ENCODE measurements at regions not wholly inside any gene's neighbourhood (a gene's known extent, or its start where the extent isn't known, plus 50 kb on each side); places are given as distances from the start of the nearest gene placed in this dataset.

DNA sequence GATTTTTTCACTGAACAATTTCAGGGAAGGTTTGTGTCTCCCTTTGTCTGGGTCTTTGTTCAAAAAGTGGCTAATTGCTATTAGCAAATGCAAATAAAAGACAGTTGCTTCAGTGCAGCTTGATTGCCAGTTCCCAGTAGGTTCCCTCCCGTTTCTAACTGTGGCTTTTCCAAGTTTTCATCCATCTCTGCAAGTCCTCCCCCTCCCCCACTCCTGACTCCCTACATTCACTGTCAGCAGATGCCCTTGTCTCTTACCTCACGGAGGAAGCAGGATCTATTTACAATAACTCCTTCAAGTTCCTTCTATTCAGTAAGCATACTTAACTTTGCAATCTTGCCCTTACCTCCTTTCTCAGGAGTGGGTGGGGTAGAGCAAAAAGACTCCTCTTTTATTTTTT, 55.4 kb upstream of the SCEL start:
- no peak for DNase-seq

DNA sequence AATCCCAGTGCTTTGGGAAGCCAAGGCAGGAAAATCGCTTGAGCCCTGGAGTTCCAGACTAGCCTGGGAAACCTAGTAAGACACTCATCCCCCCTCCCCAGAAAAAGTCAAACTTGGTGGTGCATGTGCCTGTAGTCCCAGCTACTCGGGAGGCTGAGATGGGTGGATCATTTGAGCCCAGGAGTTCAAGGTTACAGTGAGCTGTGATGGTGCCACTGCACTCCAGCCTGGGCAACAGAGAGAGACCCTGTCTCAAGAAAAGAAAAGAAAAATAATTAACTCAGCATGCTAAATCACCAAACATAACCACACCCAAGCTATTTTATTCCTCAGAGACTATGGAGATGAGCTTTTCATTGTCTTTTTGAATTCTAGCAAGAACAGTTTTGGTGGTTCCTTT, 56.2 kb upstream of the SCEL start:
- no peak for DNase-seq

DNA sequence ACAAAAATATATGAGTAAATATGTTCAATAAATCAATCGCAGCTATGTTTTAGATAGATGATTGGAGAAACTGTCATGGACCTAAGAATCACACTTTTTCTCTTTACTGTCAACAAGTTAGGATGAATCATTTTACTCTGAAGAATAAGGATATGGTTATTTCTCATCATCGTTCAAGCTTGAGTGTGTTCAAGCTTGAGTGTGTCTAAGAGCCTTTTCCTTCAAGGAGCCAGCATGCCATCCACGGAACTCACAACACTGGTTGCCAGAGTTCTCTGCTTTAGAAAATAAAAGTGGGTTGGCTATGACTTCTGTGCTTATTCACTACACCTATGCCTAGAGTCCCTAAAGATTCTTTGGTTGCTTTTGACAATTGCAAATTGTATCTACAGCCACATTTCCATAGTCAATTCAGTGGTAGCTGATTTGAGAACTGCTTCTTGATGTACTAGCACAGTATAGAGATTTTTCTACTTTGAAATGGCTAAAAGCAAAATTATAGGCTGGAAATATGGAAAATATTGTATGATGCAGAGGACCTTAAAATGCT, 58.1 kb upstream of the SCEL start:
- no peak for DNase-seq

DNA sequence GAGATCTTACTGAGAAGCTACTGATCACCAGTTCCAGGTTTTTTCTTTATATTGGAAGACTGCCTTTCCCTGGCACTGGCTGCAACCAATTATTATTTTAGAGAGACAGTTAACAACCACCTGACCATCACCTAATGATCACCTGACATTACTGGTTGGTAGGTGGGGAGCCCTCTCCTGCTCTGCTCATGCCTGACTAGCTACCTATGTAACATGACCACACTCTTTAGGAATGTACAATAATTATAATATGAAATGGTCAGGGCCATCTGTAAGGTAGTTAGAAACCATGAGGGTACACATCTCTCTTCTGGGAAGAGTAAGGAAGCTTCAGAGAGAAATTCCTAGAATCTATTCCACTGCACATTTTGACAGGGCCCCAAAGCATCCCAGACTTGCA, 59.0 kb upstream of the SCEL start:
- no peak for DNase-seq

DNA sequence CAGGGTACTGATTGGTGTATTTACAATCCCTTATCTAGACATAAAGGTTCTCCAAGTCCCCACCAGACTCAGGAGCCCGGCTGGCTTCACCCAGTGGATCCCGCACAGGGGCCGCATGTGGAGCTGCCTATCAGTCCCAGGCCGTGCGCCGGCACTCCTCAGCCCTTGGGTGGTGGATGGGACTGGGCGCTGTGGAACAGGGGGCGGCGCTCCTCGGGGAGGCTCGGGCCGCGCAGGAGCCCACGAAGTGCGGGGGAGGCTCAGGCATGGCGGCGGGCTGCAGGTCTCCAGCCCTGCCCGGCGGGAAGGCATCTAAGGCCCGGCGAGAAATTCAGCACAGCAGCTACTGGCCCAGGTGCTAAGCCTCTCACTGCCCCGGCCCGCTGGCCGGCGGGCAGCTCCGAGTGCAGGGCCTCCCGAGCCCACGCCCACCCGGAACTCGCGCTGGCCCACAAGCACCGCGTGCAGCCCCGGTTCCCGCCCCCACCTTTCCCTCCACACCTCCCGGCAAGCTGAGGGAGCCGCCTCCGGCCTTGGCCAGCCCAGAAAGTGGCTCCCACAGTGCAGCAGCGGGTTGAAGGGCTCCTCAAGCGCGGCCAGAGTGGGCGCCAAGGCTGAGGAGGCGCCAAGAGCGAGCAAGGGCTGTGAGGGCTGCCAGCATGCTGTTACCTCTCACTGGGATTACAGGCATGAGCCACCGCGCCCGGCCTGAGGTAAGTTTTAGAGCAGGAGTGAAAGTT, 60.0 kb upstream of the SCEL start:
- no peak for DNase-seq

DNA sequence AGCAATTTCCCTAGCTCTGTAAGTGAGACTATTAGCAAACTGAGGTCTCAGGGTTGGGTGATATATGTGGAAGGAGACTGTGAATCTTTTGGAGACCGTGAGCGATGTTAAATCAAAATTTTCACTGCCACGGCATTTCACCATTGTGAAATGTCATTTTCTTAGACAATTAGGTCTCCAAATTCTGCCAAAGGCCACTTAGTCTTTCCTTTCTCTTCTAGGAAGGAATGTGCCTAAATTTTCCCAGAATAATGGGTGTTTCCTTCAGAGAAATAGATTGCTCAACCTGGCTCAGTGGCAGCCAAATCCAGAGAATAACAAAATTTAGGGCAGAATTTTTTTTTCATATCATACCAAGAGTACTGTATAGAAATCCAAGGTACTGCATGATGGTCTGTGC, 64.5 kb upstream of the SCEL start:
- no peak for DNase-seq

DNA sequence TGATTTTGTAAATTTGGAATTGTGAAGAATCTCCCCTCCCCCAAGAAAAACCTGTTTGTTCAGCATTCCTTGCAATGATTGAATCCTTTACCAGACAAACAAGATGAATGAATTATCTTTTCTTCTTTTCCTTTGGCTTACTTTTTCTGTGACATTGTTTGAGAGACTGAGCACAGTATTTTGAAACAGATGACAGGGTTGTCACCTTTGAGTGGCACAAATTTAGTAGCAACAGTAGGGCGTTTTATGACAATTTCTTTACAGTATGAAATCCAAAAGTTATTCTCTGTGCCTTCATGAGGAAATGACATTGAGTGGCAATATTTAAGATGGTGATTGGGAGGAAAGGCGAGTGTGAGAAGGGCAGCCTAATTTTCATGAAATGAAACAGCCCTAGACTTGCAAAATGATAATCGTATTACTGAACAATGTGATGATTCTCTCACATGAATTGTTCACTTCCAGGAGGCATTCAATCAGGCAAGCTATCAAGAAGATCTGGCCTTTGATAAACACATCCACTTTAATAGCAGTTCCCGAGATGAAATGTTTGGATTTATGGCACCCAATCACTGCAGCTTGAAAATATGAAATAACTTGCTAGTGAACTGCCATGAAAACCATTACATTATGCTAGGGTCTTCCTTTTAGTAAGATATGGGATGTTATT, 68.6 kb upstream of the SCEL start:
- DNase-seq = no peak

DNA sequence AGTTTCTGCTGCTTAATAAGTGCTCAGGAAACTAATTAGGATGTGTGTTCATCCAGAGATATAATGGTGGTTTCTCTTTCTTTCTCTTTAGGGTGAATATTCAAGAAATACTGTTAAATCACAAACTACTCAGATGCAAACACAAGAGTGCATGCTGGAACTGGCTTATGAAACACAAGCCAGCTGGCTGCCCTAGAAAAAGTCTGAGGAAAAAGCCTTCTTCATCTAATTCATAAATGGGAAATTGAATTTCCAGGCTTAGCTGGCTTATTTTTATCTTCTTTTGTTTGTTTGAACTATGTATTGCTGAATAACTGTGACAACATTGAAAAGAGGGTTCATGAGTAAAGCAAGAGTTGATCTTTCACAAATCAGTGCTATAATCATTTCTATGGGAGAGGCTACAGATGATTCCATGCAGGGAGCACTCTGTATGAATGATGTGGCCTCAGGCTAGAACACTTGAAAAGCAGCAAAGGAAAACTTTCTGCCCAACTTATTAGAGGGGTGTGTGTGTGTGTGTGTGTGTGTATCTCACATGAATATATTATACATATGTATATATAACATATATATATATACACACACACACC, 69.8 kb upstream of the SCEL start:
- no peak for DNase-seq

DNA sequence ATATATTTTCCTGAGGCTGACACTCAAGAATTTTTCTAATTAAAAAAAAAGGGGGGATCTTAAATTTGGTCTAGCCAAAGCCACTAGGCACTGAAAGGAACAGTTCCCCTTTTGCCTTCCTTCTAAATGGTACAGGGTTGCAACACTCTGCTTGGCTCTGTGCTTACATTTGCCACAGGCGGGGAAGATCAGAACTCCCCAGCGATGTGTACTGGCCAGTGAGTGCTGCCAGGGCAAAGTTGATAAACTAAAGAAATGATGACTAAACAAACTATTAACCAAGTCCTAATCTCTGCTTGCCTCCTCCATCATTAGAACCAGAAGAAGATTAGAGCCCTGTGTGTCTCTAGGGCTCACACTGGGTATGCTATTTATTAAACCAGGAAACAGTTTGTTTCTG, 75.3 kb upstream of the SCEL start:
- DNase-seq = peak; percentile 4

DNA sequence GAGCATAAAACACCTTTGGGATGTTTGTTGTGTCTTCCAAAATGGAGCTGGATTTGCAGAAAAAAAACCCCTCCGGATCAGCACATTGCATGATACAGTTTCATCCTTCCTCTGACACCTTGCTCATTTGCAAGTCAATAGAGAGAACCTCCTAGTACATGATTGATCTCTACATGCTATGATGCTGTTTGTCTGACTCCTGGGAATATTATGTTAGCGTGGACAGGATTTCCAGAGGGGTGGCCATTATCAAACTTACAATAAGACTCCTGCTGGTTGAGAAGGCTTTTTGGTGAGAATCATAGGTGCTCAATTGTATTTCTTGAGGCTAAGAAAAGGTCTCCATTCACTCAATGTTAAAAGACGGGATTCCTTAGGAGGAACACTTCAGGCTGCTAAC, 75.9 kb upstream of the SCEL start:
- DNase-seq = no peak

DNA sequence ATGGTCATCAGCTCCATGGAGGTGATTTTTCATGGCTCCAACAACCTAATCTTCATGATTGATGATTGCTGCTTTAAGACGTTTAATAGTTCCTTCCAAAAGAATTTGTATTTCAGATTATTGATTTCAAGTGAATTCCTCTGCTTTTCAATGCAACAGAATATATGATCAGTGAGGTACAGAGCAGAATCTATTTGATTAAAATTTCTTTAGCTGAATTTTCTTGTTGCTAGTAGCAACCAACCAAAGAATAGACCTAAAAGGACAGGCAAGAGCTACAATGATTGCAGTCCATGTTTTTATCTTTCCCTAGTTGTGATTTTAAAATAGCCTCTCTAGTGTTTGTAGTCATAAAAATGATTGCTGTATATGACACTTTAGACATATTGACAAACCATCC, 76.8 kb upstream of the SCEL start:
- no peak for DNase-seq

DNA sequence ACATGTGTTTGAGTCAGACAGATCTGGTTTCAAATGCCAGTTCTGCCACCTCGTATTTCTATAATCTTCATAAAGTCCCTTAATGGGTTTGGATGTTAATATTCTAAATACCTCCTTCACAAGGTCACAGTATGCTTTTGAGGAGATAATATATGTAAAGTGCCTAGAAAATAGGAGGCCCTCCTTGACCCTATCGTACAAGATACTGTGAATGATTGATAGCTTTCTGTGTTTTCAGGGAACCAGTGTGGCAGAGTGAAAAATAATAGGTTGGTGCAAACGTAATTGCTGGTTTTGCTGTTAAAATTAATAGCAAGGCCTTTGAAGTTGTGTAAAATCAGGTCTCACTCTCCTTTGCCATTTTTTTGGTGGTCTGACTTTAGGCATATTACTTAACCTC, 77.5 kb upstream of the SCEL start:
- no peak for DNase-seq

DNA sequence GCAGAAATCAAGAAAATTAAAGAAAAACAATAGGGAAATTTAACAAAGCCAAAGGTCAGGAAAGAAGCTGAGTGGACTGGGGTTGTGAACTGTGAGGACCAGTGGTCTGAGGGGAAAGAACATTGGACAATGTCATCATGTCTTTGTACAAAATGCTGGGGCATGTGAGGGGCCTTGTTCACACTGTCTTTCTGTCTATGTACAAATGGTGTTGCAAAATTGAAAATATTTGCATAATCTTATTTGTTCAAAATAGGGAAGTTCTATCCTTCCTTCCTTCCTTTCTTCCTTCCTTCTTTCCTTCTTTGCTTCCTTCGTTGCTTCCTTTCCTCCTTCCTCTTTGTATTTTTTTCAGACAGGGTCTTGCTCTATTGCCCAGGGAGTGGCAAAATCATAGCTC, 79.2 kb upstream of the SCEL start:
- no peak for DNase-seq

DNA sequence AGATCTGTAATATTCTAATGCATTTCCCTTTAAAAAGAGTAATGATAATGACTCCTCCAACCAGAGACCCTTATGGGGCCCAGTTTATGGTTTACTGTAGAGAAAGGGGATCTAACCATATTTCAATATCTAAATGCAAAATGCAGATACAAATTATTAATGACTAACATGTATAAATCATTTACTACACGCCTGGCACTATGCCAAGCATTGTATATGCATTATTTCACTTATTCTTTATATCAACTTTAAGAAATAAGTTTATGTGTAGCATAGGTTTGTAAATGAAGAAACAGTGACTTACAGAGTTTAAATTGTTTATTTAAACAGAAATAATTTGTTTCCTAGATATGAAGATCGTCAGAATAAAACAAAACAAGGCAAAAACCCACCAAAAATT, 86.2 kb upstream of the SCEL start:
- DNase-seq = no peak

DNA sequence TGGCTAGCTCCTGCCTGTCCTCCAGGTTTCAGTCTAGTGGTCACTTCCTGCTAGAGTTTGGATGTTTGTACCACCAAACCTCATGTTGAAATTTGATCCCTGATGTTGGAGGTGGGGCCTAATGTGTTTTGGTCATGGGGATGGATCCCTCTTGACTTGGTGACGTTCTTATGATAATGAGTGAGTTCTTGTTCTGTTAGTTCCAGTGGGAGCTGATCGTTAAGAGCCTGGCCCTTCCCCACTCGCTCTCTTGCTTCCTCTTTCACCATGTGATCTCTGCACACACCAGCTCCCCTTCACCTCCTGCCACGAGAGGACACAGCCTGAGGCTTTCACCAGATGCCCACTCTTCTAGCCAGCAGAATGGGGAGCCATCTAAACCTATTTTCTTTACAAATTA, 86.8 kb upstream of the SCEL start:
- DNase-seq = no peak

DNA sequence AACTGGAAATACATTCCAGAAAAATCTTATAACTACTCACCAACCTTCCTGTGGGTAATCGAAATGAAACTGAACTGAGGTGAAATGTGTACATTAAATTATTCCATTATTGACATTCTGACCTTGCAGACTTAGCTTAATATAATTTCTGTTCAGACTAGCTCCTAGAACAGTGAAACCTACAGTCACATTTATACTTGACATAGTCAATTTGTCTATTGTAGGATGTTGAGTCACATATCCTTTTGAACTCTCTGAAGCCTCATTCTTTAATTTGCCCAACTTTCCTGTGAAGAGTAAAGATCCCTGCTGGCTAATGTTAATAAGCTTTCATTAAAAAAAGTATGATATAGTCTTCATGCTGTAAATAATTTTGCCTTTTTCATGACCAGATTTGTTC, 92.0 kb upstream of the SCEL start:
- no peak for DNase-seq

DNA sequence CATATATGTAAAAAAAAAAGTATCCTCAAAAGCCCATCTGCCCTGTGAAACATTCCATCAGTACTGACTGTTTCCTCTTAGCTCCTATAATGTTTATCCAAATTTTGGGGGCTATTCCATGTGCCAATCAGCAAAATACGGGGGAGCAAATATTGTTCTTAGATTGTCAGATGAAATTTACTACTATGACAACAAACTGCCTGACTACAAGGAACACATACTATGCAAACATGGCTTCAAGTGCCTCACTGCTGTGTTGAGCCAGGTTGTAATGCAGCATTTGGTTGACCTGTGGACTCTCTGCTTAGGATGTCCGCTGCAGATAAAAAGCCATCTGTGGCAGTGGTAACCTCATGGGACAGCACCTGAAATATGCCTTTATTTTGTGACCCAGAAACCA, 98.2 kb upstream of the SCEL start:
- no peak for DNase-seq

DNA sequence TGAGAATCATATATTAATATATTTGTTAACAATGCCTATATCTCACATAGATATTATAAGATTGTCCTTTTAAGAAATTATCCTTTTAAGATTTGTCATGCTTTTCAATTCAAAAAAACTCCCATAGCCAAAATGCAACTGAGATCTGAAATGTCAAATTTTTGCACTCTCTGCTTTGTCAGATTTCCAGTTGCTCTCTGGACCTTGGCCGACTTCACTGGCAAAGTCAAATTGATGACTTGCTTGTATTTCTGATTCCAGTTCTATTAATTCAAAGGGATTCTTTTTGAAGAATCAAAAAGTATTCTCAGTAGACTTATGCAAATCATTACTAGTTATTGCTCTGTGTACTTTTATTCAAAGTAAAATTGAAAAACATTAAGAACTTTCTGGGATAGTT, 101.2 kb upstream of the SCEL start:
- no peak for DNase-seq

DNA sequence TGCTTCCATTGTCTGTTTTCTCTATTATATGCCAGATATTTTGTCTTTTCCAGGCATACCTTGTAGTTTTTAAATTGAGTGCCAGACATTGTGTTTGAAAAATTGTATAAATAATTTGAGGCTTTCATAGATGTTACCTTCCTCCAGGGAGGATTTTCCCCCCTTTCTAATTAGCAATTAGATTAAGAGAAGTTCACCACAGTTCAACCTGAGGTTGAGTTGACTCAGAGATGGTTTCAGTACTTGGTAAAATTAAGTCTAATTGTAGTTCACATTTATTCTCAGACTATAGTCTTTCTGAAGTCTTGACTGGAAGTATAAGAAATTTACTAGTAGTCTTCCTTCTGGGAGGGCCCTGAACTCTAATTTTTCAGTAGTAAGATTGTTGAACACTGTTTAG, 104.1 kb upstream of the SCEL start:
- DNase-seq = no peak

DNA sequence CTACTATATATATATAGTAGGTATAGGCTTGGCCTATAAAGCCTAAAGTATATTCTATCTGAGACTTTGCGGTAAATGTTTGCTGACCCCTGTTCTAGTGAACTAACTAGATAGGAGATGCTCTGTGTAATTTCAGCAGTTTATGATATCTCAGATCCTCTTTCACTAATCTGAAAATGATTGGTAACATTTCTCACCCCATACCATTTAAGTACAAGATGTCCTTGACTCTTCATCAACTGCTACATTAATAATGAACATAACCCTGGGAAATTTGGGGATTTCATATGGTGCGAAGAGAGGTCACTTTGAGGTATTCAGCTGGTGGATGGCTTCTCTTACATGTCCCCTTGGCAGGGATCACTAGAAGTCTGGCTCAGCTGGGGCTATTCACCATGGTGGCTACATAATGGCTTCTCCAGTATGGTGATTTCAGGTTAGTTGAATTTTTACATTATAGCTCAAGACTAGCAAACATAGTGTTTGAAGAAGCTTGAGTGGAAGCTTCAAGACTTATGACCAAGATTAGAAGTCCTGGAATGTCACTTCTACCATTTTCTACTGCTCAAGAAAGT, 103.6 kb upstream of the MYCBP2 start:
- no peak for DNase-seq

DNA sequence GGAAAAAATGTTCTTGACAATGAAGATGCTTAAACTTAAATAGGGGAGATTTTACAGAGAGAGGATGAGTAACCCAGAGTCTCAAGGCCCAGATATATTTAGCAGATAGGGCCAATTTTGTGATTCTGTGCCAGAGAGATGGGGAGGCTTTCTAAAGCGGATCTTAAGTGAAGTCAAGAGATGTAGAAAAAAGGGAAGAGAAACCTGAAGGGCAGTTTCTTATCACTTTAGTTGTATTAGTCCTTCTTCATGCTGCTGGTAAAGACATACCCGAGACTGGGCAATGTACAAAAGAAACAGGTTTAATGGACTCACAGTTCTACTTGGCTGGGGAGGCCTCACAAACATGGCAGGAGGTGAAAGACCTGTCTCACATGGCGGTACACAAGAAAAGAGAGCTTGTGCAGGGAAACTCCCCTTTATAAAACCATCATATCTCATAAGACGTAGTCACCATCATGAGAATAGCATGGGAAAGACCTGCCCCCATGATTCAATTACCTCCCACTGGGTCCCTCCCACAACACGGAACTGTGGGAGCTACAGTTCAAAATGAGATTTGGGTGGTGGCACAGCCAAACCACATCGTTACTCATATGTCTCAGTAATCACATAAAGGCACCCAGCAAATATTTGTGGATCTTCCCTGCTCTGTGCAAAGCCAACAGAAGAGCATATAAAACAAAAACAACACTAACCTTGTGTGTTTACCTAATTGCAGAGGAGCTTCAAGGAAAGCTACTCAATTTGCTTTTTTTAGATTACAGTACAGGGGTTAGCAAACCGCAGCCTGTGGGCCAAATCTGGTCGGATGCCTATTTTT, 102.6 kb upstream of the MYCBP2 start:
- no peak for DNase-seq

DNA sequence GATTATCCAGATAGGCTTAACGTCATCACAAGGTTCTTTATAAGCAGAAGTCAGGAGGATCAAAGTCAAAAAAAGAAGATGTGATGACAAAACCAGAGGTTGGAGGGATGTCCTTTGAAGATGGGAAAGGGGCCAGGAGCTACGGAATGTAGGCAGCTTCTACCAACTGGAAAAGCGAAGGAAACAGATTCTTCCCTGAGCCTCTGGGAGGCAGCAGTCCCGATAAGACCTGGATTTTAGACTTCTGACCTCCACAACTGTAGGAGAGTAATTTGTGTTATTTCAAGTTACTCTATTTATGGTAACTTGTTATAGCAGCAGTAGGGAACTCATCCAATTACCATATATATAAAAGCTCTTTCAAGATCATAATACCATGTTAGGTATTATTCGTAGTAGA, 98.8 kb upstream of the MYCBP2 start:
- no peak for DNase-seq

DNA sequence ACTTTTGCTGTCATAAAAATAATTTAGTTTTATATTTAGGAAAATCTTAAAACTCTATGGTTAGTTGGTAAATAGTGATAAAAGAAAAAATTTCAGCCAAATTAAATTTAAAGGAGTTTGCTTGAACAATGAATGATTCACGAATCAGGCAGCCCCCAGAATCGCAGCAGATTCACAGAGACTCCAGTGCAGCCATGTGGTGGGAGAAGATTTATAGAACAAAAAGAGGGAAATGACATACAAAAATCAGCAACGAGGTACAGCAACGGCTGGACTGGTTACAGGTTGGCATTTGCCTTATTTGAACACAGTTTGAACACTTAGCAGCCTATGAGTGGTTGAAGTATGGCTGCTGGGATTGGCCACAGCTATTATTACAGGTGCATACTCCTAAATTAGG, 96.4 kb upstream of the MYCBP2 start:
- DNase-seq = no peak

Data from CD4-positive, alpha-beta T cell treated with Interleukin-10 for 1 hour (primary cell).